ENCODE measurements at regions not wholly inside any gene's neighbourhood (a gene's known extent, or its start where the extent isn't known, plus 50 kb on each side); places are given as distances from the start of the nearest gene placed in this dataset.

GRCh38 chr2:215803150-215803549 is 210.2 kb downstream of the MREG start:
- H4K20me1 ChIP-seq (replicated peaks in 1 of 2; ENCODE audit: control insufficient read depth in 1 of 2, insufficient read depth in 2 of 2, low read length in 2 of 2) = no peaks in the 10 kb centered on the region
- H2AFZ ChIP-seq (ENCODE audit: low read length) = no peak overlapping the region
- DNase-seq (ENCODE audit: low read depth in 1 of 2, low spot score in 2 of 2) = no peak
- no peak overlapping the region for H2BK15ac ChIP-seq (ENCODE audit: low read length)
- no peak overlapping the region for H4K8ac ChIP-seq (ENCODE audit: extremely low read depth, insufficient read depth, low read length)
- no peak overlapping the region for H3K18ac ChIP-seq (ENCODE audit: extremely low read depth, low read length)
- H3K4me1 ChIP-seq (replicated peaks in 1 of 4; ENCODE audit: control insufficient read depth in 3 of 4, insufficient read depth in 4 of 4, low read length in 3 of 4) = no peaks in the 10 kb centered on the region
- no peaks in the 10 kb centered on the region for H3K79me2 ChIP-seq (ENCODE audit: control insufficient read depth in 1 of 2, insufficient read depth in 2 of 2, low read length in 2 of 2)
- H3K9me3 ChIP-seq (ENCODE audit: insufficient read depth in 2 of 2, low read depth in 1 of 2, low read length in 1 of 2) = no peaks in the 10 kb centered on the region
- no peaks in the 10 kb centered on the region for H3K36me3 ChIP-seq (ENCODE audit: control insufficient read depth in 2 of 4, insufficient read depth in 4 of 4, low read length in 3 of 4)
- H3K79me1 ChIP-seq (ENCODE audit: low read depth, low read length) = no peaks in the 10 kb centered on the region
- FAIRE-seq = no peak
- H4K5ac ChIP-seq (ENCODE audit: insufficient read length, low read depth, low read length) = no peak overlapping the region
- H2BK20ac ChIP-seq (ENCODE audit: low read length) = no peak overlapping the region
- no peak overlapping the region for H3K4me3 ChIP-seq (ENCODE audit: extremely low read depth in 1 of 4, insufficient read depth in 2 of 4, low read depth in 3 of 4, low read length in 4 of 4)
- TF ChIP-seq RBBP5 (IDR thresholded peaks at IDR 0.05; ENCODE audit: borderline replicate concordance, low read depth, low read length) (no peak), USF2 (IDR thresholded peaks at IDR 0.05; ENCODE audit: low read length) (no peak)
- H3K14ac ChIP-seq (ENCODE audit: insufficient read length) = no peak overlapping the region
- CTCF ChIA-PET (ENCODE audit: partially characterized antibody) = interaction anchor here (0.5 to 3.2 kb wide), 3 partner anchors 8 to 19 kb away, joined by 4 to 11 read pairs (median 5); no protein-coding TSS in a partner anchor
- no peak overlapping the region for H3K4ac ChIP-seq (replicated peaks; ENCODE audit: insufficient read length, low read depth, low read length)
- no peak overlapping the region for H3K4me2 ChIP-seq (ENCODE audit: insufficient read depth in 1 of 2, low read depth in 2 of 2, low read length in 2 of 2)
- H2AK5ac ChIP-seq (ENCODE audit: low read depth, low read length) = no peak overlapping the region
- no peak overlapping the region for H2BK12ac ChIP-seq (ENCODE audit: low read depth, low read length)
- no peak overlapping the region for H2BK120ac ChIP-seq (replicated peaks; ENCODE audit: low read depth, low read length)
- no peak overlapping the region for H2BK5ac ChIP-seq (ENCODE audit: low read depth, low read length)
- H3K56ac ChIP-seq (replicated peaks; ENCODE audit: insufficient read length, low read depth, low read length) = no peak overlapping the region
- no peak overlapping the region for H3K27ac ChIP-seq (ENCODE audit: low read depth, low read length)
- no peak overlapping the region for H4K91ac ChIP-seq (replicated peaks; ENCODE audit: insufficient read length, low read length)
- no peaks in the 10 kb centered on the region for H3K27me3 ChIP-seq (replicated peaks in 1 of 4; ENCODE audit: control insufficient read depth in 3 of 4, extremely low read depth in 1 of 4, insufficient read depth in 3 of 4, low read length in 3 of 4)
- no peaks in the 10 kb centered on the region; the same call in 1 of the 2 replicates for H3K23me2 ChIP-seq (ENCODE audit: low read depth, low read length)
- H3K9ac ChIP-seq (replicated peaks in 1 of 4; ENCODE audit: extremely low read depth in 1 of 4, low read depth in 3 of 4, low read length in 3 of 4) = no peak overlapping the region
- H3K23ac ChIP-seq (ENCODE audit: insufficient read length) = no peak overlapping the region
- POLR2A ChIA-PET (ENCODE audit: partially characterized antibody) = no interaction called here

Measured in H1 (cell line).